ENCODE measurements at regions not wholly inside any gene's neighbourhood (a gene's known extent, or its start where the extent isn't known, plus 50 kb on each side); places are given as distances from the start of the nearest gene placed in this dataset.
A peak's percentile ranks its signal among the peaks of the same experiment; 100 is the strongest.
"Not testable (repeated sequence)": the region's sequence is repeated elsewhere in the genome, so short reads cannot be mapped to it uniquely, and the experiment has no call there.

DNA sequence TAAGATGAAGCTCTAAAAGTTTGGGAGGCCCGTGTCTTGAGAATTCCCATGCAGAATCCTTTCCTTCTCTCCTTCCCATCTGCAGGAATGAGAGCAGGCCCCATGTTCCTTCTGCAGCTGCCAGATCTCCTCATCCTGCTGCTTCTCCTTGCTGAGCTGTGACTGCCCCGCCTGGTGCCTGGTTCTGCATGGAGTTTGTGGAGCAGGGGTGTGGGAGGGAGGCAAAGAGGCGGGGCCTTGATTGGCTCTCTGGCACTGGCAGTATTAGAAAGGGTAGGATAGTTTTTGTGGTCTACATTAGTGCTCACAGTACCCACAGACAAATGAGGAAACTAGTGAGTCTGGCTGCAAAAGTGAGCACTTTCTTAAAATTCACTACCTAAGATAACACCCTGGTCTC is 91.1 kb upstream of the CLPB start:
- no peak overlapping the region for H3K4me3 Mint-ChIP-seq
- H3K9me3 Mint-ChIP-seq: no peaks in the 10 kb centered on the region
- no peaks in the 10 kb centered on the region for H3K27me3 Mint-ChIP-seq
- no peaks in the 10 kb centered on the region for H3K36me3 Mint-ChIP-seq (ENCODE audit: low read depth)
- peaks cover 8% of the 10 kb centered on the region for H3K4me1 Mint-ChIP-seq (ENCODE audit: low read depth)
- H3K27ac Mint-ChIP-seq: no peak overlapping the region

DNA sequence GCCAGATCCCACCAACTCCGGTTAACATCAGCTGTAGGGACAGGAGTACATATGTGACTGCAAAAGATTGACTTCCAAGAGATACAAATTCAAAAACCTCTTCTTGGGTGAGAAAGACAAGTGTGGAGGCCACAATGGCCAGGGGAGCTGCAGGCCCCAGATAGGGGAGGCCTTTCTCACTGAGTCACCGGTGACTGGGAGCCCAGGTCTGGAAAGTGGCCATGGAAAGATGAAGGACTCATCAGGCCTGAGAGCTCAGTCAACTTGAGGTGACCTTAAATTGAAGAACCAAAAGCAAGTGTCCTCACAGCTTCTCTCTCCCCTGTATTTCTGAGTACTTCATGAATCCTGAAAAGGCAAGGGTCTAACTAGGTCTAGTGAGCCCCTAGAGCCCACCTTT is 90.4 kb upstream of the CLPB start:
- Mint-ChIP-seq H3K27me3 (no peaks in the 10 kb centered on the region), H3K9me3 (no peaks in the 10 kb centered on the region), H3K4me3 (no peak overlapping the region), H3K36me3 (ENCODE audit: low read depth) (no peaks in the 10 kb centered on the region), H3K4me1 (ENCODE audit: low read depth) (peaks cover 14% of the 10 kb centered on the region), H3K27ac (no peak overlapping the region)

DNA sequence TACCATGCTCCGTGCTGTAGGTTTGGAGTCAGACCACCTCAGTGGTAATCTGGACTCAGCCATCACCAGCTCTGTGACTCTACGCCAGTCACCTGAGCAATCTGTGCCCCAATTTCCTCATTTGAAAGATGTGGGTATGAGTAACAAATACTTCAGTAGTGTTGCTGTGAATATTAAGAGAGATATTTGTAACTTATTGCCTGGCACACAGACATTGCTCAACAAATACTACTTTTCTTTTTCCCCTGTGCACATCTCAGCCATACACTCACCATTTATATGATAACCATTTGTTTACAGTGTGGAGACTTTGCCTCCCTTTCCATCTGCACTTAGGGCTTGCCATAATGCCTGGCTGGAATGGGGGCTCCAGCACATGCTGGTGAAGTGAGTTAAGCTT is 89.7 kb upstream of the CLPB start:
- H3K9me3 Mint-ChIP-seq: no peaks in the 10 kb centered on the region
- no peak overlapping the region for H3K4me3 Mint-ChIP-seq
- H3K36me3 Mint-ChIP-seq (ENCODE audit: low read depth): no peaks in the 10 kb centered on the region
- no peak overlapping the region for H3K27ac Mint-ChIP-seq
- H3K27me3 Mint-ChIP-seq: no peaks in the 10 kb centered on the region
- peaks cover 21% of the 10 kb centered on the region for H3K4me1 Mint-ChIP-seq (ENCODE audit: low read depth)

DNA sequence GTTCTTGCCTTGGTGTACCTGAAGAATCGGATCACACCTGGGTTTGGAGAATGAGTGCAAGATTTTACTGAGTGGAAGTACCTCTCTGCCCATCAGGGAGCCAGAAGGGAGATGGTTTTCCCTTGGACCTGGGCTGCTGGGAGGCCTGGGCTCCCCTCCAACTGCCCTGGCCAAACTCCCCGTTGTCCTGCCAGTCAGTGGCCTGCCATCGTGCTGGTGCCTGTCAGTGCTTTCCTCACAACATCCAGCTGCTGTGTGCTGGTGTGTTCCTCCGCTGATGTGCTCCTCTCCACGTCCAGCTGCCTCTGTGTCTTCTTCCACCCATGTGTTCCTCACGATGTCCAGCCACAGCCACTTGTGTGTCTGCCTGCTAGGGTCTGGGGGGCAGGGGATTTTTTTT is 87.9 kb upstream of the CLPB start:
- peaks cover 22% of the 10 kb centered on the region for H3K4me1 Mint-ChIP-seq (ENCODE audit: low read depth)
- no peak overlapping the region for H3K27ac Mint-ChIP-seq
- H3K27me3 Mint-ChIP-seq: no peaks in the 10 kb centered on the region
- H3K36me3 Mint-ChIP-seq (ENCODE audit: low read depth): no peaks in the 10 kb centered on the region
- H3K4me3 Mint-ChIP-seq: no peak overlapping the region
- H3K9me3 Mint-ChIP-seq: no peaks in the 10 kb centered on the region

DNA sequence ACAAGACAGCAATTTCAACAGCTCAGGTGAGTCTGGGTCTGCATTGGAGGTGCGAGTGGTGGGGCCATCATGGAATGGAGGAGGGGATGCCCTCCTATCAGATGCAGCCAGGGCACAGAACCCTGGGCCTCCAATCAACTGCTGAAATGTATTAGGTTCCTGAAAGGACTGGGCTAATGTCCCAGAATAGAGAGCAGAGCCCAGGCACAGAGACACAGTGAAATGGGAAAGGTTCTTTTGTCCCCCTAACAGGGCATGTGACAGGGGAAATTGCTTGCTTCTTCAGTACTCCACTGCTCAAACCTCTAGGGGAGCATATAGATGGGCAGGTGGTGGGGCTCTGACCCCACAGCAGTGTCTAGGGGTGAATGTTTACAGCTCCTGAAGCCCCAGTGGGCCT is 87.3 kb upstream of the CLPB start:
- H3K27me3 Mint-ChIP-seq: no peaks in the 10 kb centered on the region
- H3K27ac Mint-ChIP-seq: no peak overlapping the region
- no peak overlapping the region for H3K4me3 Mint-ChIP-seq
- peaks cover 22% of the 10 kb centered on the region for H3K4me1 Mint-ChIP-seq (ENCODE audit: low read depth)
- H3K36me3 Mint-ChIP-seq (ENCODE audit: low read depth): no peaks in the 10 kb centered on the region
- H3K9me3 Mint-ChIP-seq: no peaks in the 10 kb centered on the region

DNA sequence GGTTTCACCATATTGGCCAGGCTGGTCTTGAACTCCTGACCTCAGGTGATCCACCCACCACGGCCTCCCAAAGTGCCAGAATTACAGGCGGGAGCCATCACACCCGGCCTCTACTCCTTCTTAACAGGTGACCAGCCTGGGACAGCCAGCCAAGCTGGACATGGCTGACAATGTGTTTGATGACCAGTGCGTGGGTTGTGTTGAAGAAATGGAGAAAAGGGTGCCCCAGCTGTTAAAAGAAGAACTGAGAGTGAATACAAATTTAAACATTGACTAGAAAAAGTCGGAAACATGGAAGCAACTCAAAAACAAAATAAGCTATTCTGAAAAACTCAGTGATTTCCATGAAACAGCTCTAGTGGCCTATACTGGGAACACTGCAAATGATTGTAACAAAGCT is 86.5 kb upstream of the CLPB start:
- Mint-ChIP-seq H3K9me3 (no peaks in the 10 kb centered on the region), H3K27ac (no peak overlapping the region), H3K4me3 (no peak overlapping the region), H3K4me1 (ENCODE audit: low read depth) (peaks cover 22% of the 10 kb centered on the region), H3K36me3 (ENCODE audit: low read depth) (no peaks in the 10 kb centered on the region), H3K27me3 (no peaks in the 10 kb centered on the region)

DNA sequence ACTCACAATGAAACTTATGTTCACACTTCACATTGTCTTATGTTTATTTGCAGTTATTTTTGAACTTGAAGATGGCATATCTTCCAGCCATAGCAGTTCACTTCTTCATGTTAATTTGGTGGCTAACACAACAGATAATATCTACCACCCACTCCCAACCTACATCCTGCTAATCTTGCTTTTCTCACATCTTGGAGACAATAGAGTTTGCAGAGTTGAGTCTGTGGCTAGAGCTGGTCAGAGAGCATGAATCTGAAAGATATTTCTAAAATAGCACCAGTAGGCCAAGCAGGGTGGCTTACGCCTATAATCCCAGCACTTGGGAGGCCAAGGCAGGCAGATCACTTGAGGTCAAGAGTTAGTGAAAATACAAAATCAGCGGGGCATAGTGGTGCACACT is 85.6 kb upstream of the CLPB start:
- not testable (repeated sequence) for H3K27me3 Mint-ChIP-seq; H3K36me3 Mint-ChIP-seq (ENCODE audit: low read depth); H3K27ac Mint-ChIP-seq; H3K9me3 Mint-ChIP-seq
- Mint-ChIP-seq H3K4me1 (ENCODE audit: low read depth) (peaks cover 22% of the 10 kb centered on the region), H3K4me3 (peak overlapping the region; percentile 70)

DNA sequence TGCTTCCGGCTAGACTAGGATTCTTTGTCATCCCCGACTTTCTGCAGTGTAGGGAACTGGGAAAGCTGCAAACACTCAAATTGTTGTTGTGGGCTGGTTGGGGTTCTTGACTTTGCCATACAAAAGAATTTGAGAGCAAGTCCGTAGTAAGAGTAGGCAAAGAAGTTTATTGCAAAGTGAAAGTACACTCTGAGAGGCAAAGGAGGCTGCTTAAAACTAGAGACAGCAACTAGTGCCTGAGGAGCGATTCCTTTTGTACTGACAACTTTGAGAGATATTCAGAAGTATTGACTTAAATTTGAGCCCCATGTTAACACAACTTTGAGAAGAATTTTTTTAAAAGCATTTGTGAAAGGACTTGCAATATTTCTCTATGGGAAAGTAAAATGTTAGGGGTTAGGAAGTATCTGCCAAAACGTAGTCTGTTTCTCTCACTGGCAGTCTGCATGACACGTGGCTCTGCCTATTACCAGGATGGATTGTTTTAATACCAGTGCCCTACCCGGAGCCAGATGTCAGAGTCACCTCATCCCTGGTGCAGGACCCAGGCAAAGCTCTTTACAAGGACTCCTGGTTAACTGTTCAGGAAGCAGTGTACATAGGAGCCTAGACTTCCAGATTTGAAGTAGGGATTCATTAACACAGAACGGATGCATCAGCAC is 85.0 kb upstream of the CLPB start:
- peaks cover 22% of the 10 kb centered on the region for H3K4me1 Mint-ChIP-seq (ENCODE audit: low read depth)

DNA sequence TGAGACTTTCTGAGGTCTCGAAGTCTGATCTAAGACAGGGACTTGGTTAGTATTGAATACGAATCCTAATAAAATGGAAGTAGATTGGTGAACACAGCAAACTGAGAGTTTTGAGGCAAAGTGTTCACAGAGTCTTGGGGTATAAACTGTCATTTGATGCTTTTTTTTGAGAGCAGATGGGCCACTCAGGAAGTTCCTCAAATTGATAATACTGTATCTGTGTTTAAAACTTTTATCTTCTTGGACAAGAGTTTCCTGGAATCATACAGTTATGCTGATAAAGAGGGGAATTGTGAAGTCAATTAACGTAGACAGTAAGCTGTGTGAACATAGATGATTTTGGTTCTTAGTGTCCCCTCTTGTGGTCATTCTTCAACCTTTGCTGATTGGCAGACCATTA is 80.0 kb upstream of the CLPB start:
- Mint-ChIP-seq H3K27me3 (peaks cover 12% of the 10 kb centered on the region), H3K4me1 (ENCODE audit: low read depth) (peaks cover 4% of the 10 kb centered on the region)

More for the DNA sequence above, 85.0 kb upstream of the CLPB start:
- Mint-ChIP-seq H3K27ac (peak overlapping the region; percentile 46), H3K27me3 (peaks cover under 1% of the 10 kb centered on the region), H3K36me3 (ENCODE audit: low read depth) (no peaks in the 10 kb centered on the region), H3K9me3 (no peaks in the 10 kb centered on the region), H3K4me3 (peak overlapping the region; percentile 70)

DNA sequence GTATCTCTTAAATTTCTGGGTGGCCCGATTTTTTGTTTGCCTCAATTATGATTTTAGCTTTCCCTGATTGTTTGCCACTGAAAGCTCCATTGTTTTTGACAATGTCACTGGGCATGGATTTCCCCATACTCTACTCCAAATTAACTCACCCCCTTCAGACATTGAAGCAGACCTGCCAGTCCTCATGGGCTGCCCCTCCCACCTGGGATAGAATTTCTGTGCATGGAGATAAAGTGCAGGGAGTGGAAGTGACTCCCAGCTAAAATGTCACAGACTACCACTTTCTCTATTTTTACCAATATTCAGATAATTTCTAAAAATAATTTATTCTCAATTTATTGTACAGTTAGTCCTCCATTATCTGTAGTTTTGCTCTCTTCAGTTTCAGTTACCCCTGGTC is 79.1 kb upstream of the CLPB start:
- Mint-ChIP-seq H3K4me1 (ENCODE audit: low read depth) (no peaks in the 10 kb centered on the region), H3K27ac (no peak overlapping the region), H3K36me3 (ENCODE audit: low read depth) (peaks cover 6% of the 10 kb centered on the region), H3K9me3 (peaks cover 8% of the 10 kb centered on the region), H3K4me3 (no peak overlapping the region), H3K27me3 (peaks cover 12% of the 10 kb centered on the region)

More for the DNA sequence above, 80.0 kb upstream of the CLPB start:
- Mint-ChIP-seq H3K27ac (no peak overlapping the region), H3K4me3 (no peak overlapping the region), H3K9me3 (peaks cover 8% of the 10 kb centered on the region), H3K36me3 (ENCODE audit: low read depth) (peaks cover 6% of the 10 kb centered on the region)

DNA sequence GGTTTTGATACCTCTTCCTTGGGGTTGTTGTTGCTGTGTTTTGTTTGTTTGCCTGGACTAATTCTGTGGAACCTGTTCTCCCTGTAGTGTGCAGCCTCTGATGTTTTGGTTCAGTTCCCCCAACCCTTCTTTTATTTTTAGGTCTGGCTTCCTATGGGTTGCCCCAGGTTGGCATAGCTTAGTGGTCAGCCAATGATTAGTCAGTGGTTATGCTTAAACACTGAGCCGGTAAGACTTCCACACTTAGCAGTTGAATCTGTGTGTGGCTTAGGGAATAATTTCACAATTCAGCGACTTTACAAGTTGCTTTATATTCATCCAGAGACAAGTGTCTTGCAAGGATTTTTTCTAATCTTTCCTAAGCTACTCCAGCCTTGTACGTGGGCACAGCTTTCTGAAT is 78.6 kb upstream of the CLPB start:
- Mint-ChIP-seq H3K27ac (no peak overlapping the region), H3K27me3 (peaks cover 12% of the 10 kb centered on the region), H3K4me3 (no peak overlapping the region), H3K4me1 (ENCODE audit: low read depth) (no peaks in the 10 kb centered on the region), H3K9me3 (peaks cover 8% of the 10 kb centered on the region), H3K36me3 (ENCODE audit: low read depth) (peaks cover 6% of the 10 kb centered on the region)

DNA sequence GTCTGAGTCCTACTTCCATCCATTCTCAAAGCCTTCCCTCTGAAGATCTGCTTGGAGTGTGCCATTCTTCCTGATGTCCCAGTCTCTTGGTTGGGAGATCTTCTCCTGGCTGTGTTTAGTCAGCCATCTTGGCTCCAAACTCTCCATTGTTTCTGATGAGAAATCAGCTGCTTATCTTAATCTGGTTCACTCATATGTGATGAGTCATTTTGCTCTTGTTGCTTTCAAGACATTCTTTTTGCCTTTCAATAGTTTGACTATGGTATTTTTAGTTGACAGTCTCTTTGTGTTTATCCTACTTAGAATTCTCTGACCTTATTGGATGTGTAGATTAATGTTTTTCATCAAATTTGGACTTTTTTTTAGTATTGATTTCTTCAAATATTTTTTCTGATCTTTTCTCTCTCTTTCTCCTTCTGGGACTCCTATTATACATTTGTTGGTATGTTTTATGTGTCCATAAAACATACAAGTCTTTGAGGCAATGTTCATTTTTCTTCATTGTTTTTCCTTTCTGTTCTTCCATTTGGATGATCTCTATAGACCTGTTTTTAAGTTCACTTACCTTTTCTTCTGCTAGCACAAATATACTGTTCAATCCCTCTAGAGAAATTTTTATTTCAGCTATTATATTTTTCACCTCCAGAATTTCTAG is 77.2 kb upstream of the CLPB start:
- peaks cover 12% of the 10 kb centered on the region for H3K27me3 Mint-ChIP-seq
- H3K4me1 Mint-ChIP-seq (ENCODE audit: low read depth): no peaks in the 10 kb centered on the region
- peaks cover 6% of the 10 kb centered on the region for H3K36me3 Mint-ChIP-seq (ENCODE audit: low read depth)
- no peak overlapping the region for H3K4me3 Mint-ChIP-seq
- peaks cover 8% of the 10 kb centered on the region for H3K9me3 Mint-ChIP-seq
- no peak overlapping the region for H3K27ac Mint-ChIP-seq

DNA sequence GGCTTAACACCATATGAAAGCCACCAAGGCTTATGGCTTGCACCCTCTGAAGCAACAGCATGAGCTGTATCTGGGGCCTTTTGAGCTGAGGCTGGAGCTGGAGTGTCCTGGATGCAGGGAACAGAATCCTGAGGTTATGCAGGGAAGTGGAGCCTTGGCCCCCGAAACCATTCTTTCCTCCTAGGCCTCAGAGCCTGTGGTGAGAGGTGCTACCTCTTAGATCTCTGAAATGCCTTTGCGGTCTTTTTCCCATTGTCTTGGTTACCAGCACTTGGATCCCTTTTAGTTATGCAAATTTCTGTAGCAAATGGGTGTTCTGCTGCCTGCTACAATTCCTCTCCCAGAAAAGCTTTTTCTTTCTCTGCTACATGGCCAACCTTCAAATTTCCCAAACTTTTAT is 72.7 kb upstream of the CLPB start:
- Mint-ChIP-seq H3K4me1 (ENCODE audit: low read depth) (no peaks in the 10 kb centered on the region), H3K9me3 (peaks cover 12% of the 10 kb centered on the region), H3K36me3 (ENCODE audit: low read depth) (peaks cover 6% of the 10 kb centered on the region), H3K4me3 (no peak overlapping the region), H3K27ac (no peak overlapping the region), H3K27me3 (peaks cover 28% of the 10 kb centered on the region)

DNA sequence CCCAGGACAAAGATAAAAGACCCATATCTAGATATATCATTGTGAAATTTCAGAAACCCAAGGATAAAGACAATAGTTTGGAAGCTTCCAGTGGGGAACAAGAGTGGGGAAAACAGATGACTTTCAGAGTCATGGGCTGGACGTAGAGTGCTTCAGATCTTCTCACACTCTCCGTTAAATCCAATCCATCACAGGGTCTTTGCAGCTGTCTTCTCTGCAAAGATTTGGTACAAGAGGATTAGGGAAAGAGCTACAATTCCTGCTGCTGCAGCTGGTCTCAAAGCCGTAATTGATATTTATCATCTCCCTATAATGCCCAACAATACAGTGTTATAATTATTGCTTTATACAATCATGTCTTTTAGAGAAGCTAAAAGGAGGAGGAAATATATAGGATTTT is 63.4 kb upstream of the CLPB start:
- peaks cover 5% of the 10 kb centered on the region for H3K27me3 Mint-ChIP-seq
- no peaks in the 10 kb centered on the region for H3K9me3 Mint-ChIP-seq
- peaks cover 7% of the 10 kb centered on the region for H3K36me3 Mint-ChIP-seq (ENCODE audit: low read depth)
- peaks cover 9% of the 10 kb centered on the region for H3K4me1 Mint-ChIP-seq (ENCODE audit: low read depth)
- no peak overlapping the region for H3K4me3 Mint-ChIP-seq
- H3K27ac Mint-ChIP-seq: no peak overlapping the region

DNA sequence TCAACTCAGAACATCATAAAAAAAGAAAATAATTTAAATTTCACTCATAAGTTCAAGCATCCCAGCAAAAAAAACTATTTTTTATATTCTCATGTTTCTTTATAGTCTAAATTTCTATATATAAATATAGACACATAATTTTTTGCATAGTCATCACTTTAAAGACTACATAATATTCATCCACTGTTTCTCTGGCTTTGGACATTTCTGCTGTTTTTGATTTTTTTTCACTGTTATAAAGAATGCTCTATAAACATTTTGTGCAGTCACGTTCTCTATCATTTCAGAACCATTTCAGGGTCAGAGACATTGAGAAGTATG is 59.7 kb upstream of the CLPB start:
- peaks cover 12% of the 10 kb centered on the region for H3K27me3 Mint-ChIP-seq

More for the DNA sequence above, 59.7 kb upstream of the CLPB start:
- Mint-ChIP-seq H3K4me1 (ENCODE audit: low read depth) (peaks cover 9% of the 10 kb centered on the region), H3K4me3 (no peak overlapping the region), H3K9me3 (no peaks in the 10 kb centered on the region), H3K36me3 (ENCODE audit: low read depth) (no peaks in the 10 kb centered on the region), H3K27ac (no peak overlapping the region)
